GM13977 (cell line): ENCODE measurements at regions not wholly inside any gene's neighbourhood (a gene's known extent, or its start where the extent isn't known, plus 50 kb on each side); places are given as distances from the start of the nearest gene placed in this dataset.
A peak's percentile ranks its signal among the peaks of the same experiment; 100 is the strongest.

ENCODE experiments used
- DNase-seq: peaks from one replicate; pipeline ENCODE4 v3.0.0; 2012; ENCODE audit warnings: low spot score
- CTCF ChIP-seq: IDR thresholded peaks from 2 replicates; pipeline ENCODE4 v1.5.1; 2012; ENCODE audit warnings: mild to moderate bottlenecking, control low read depth; ENCODE audit not compliant: insufficient read depth; ENCODE audit errors: extremely low read depth, missing control alignments
- in situ Hi-C: fragments of 300-500 bp; cut with MboI; formaldehyde crosslinking; loops from one replicate; pipeline ENCODE4 v1.12.0; 2022; ENCODE audit warnings: low sequenced_read_pairs, low pct_unique_long_range_greater_than_20kb, mixed read lengths, inconsistent platforms; ENCODE audit not compliant: unreplicated experiment

- TF ChIP-seq CTCF: no peak
- in situ Hi-C loops: no loop called here
- DNase-seq: no peak
Observed at GRCh38 chr6:8551993-8552392, 116.6 kb upstream of the SLC35B3 start.

- no peak for TF ChIP-seq CTCF
- in situ Hi-C loops: no loop called here
- no peak for DNase-seq
Observed at GRCh38 chr6:8551386-8551785, 116.0 kb upstream of the SLC35B3 start.

- in situ Hi-C loops: no loop called here
- no peak for DNase-seq
- TF ChIP-seq CTCF: no peak
Observed at GRCh38 chr6:8549074-8549790, 113.9 kb upstream of the SLC35B3 start.

GRCh38 chr6:8546496-8546895, 111.2 kb upstream of the SLC35B3 start:
- no peak for DNase-seq
- in situ Hi-C loops: no loop called here
- TF ChIP-seq CTCF: no peak

- no peak for DNase-seq
- no peak for TF ChIP-seq CTCF
- in situ Hi-C loops: no loop called here
Observed at GRCh38 chr6:8545336-8545735, 110.0 kb upstream of the SLC35B3 start.

GRCh38 chr6:8543714-8544113, 108.4 kb upstream of the SLC35B3 start:
- no peak for TF ChIP-seq CTCF
- in situ Hi-C loops: no loop called here
- no peak for DNase-seq

- DNase-seq: peak; percentile 23
- TF ChIP-seq CTCF: peak; percentile 45
- in situ Hi-C loops: no loop called here
Observed at GRCh38 chr6:8539453-8539852, 104.1 kb upstream of the SLC35B3 start.
